CD4-positive, alpha-beta T cell treated with Interleukin-4 for 1 hour (primary cell): ENCODE measurements at regions not wholly inside any gene's neighbourhood (a gene's known extent, or its start where the extent isn't known, plus 50 kb on each side); places are given as distances from the start of the nearest gene placed in this dataset.

ENCODE experiments used
- DNase-seq, 2 donors: peaks; one replicate each; pipeline ENCODE4 v3.0.0-alpha.2; 2020 to 2022

- DNase-seq, result no peak
These were observed 324.0 kb upstream of the UBE2E3 start for GRCh38 chr2:180656455-180656847.

- DNase-seq, result no peak
These were observed 324.5 kb upstream of the UBE2E3 start for GRCh38 chr2:180655842-180656454.

- no peak for DNase-seq
These were observed 325.0 kb upstream of the UBE2E3 start for GRCh38 chr2:180655393-180655792.

GRCh38 chr2:180653481-180653880, 326.9 kb upstream of the UBE2E3 start:
- no peak for DNase-seq

- DNase-seq, result no peak
These were observed 327.6 kb upstream of the UBE2E3 start for GRCh38 chr2:180652794-180653193.

- no peak for DNase-seq
These were observed 328.8 kb upstream of the UBE2E3 start for GRCh38 chr2:180651596-180651995.

GRCh38 chr2:180647621-180648020, 332.8 kb upstream of the UBE2E3 start:
- no peak for DNase-seq

GRCh38 chr2:180647221-180647620, 333.2 kb upstream of the UBE2E3 start:
- no peak for DNase-seq

- no peak for DNase-seq
These were observed 333.6 kb upstream of the UBE2E3 start for GRCh38 chr2:180646756-180647155.

- no peak for DNase-seq
These were observed 335.7 kb upstream of the UBE2E3 start for GRCh38 chr2:180644709-180645108.

GRCh38 chr2:180630756-180631155, 349.6 kb upstream of the UBE2E3 start:
- DNase-seq, result no peak

GRCh38 chr2:180625006-180625844, 355.2 kb upstream of the UBE2E3 start:
- DNase-seq, result no peak

GRCh38 chr2:180621941-180622918, 358.2 kb upstream of the UBE2E3 start:
- DNase-seq, result no peak

GRCh38 chr2:180621366-180621765, 359.0 kb upstream of the UBE2E3 start:
- DNase-seq, result no peak

- DNase-seq, result no peak
These were observed 361.8 kb upstream of the UBE2E3 start for GRCh38 chr2:180618570-180618969.

GRCh38 chr2:180614776-180615175, 365.6 kb upstream of the UBE2E3 start:
- no peak for DNase-seq

GRCh38 chr2:180609626-180610340, 370.6 kb upstream of the UBE2E3 start:
- no peak for DNase-seq

GRCh38 chr2:180607514-180608049, 372.8 kb upstream of the UBE2E3 start:
- no peak for DNase-seq

GRCh38 chr2:180604077-180604476, 376.3 kb upstream of the UBE2E3 start:
- peak in 1 of 2 donors; percentile 16 for DNase-seq

GRCh38 chr2:180601016-180601415, 379.4 kb upstream of the UBE2E3 start:
- no peak for DNase-seq

GRCh38 chr2:180599804-180600203, 380.6 kb upstream of the UBE2E3 start:
- no peak for DNase-seq

GRCh38 chr2:180597179-180597578, 383.2 kb upstream of the UBE2E3 start:
- no peak for DNase-seq
